22Rv1 (cell line): ENCODE measurements at regions not wholly inside any gene's neighbourhood (a gene's known extent, or its start where the extent isn't known, plus 50 kb on each side); places are given as distances from the start of the nearest gene placed in this dataset.
"Not testable (repeated sequence)": the region's sequence is repeated elsewhere in the genome, so short reads cannot be mapped to it uniquely, and the experiment has no call there.

ENCODE experiments used
- H3K27ac ChIP-seq: fragments of 450-650 bp; 2 replicates; pipeline ENCODE4 v1.5.1; 2017
- CTCF ChIP-seq: fragments of 450-650 bp; IDR thresholded peaks from 2 replicates; pipeline ENCODE4 v1.5.1; 2017; ENCODE audit warnings: mild to moderate bottlenecking
- ZFX ChIP-seq: fragments of 450-650 bp; IDR thresholded peaks from 2 replicates; pipeline ENCODE4 v1.6.1; 2017; ENCODE audit warnings: antibody characterized with exemption, borderline replicate concordance

- peak overlapping the region; percentile 87 for H3K27ac ChIP-seq
- no peak for TF ChIP-seq ZFX
- TF ChIP-seq CTCF: no peak
These were observed 680.3 kb upstream of the SOX9 start for GRCh38 chr17:71440513-71440912.

- H3K27ac ChIP-seq: peak overlapping the region; percentile 87
- TF ChIP-seq CTCF (no peak), ZFX (no peak)
These were observed 679.7 kb upstream of the SOX9 start for GRCh38 chr17:71441098-71441497.

- TF ChIP-seq ZFX (no peak), CTCF (no peak)
These were observed 676.7 kb upstream of the SOX9 start for GRCh38 chr17:71444078-71444477.

GRCh38 chr17:71446645-71447437, 674.0 kb upstream of the SOX9 start:
- TF ChIP-seq CTCF (no peak), ZFX (no peak)
- no peak overlapping the region for H3K27ac ChIP-seq

More at GRCh38 chr17:71444078-71444477, 676.7 kb upstream of the SOX9 start:
- H3K27ac ChIP-seq: no peak overlapping the region

GRCh38 chr17:71447644-71448043, 673.2 kb upstream of the SOX9 start:
- H3K27ac ChIP-seq: no peak overlapping the region
- TF ChIP-seq ZFX (no peak), CTCF (no peak)

- not testable (repeated sequence) for H3K27ac ChIP-seq
These were observed 670.2 kb upstream of the SOX9 start for GRCh38 chr17:71450657-71451056.

- H3K27ac ChIP-seq: peak overlapping the region; percentile 28
- TF ChIP-seq CTCF: no peak
- no peak for TF ChIP-seq ZFX
These were observed 666.9 kb upstream of the SOX9 start for GRCh38 chr17:71453876-71454422.

- TF ChIP-seq CTCF (no peak), ZFX (no peak)
- H3K27ac ChIP-seq: no peak overlapping the region
These were observed 665.6 kb upstream of the SOX9 start for GRCh38 chr17:71455219-71455618.
